Naive thymus-derived CD8-positive, alpha-beta T cell (primary cell): ENCODE measurements at regions not wholly inside any gene's neighbourhood (a gene's known extent, or its start where the extent isn't known, plus 50 kb on each side); places are given as distances from the start of the nearest gene placed in this dataset.

Source experiments
- ATAC-seq, 2 donors: fragments of 150-1000 bp; cut with Tn5 transposase in 1 of 2; sonication (Bioruptor Pico), chemical (Tn5 transposase) in 1 of 2; 1 replicate in 1 of 2; 2 replicates in 1 of 2; pipeline ENCODE4 v1.10.0; 2021; ENCODE audit warnings: mild to moderate bottlenecking in 2 of 2, moderate library complexity in 2 of 2
- POLR2A ChIA-PET: fragments of 350-600 bp; sonication (Branson Sonifier 250); formaldehyde crosslinking; loops from one replicate; lab custom pipeline; 2021; ENCODE audit warnings: antibody characterized with exemption; lab: Charles Lee
- DNase-seq, 10 donors: peaks; one replicate each; pipeline versions ENCODE4 v3.0.0 to v3.0.0-alpha.2; 2020 to 2022
- H3K27ac Mint-ChIP-seq, 10 donors: one replicate each; pipeline ENCODE4 v1.8.0; 2020 to 2022; ENCODE audit warnings: mild to moderate bottlenecking in 10 of 10, mixed read lengths in 10 of 10, moderate library complexity in 4 of 10, inconsistent platforms in 1 of 10
- H3K27me3 Mint-ChIP-seq, 5 donors: one replicate each; pipeline ENCODE4 v1.8.0; 2021 to 2022; ENCODE audit warnings: mixed read lengths in 5 of 5
- H3K36me3 Mint-ChIP-seq, 3 donors: one replicate each; pipeline ENCODE4 v1.8.0; 2020 to 2022; ENCODE audit warnings: mixed read lengths in 3 of 3, mild to moderate bottlenecking in 2 of 3, inconsistent platforms in 1 of 3
- H3K4me1 Mint-ChIP-seq, 4 donors: one replicate each; pipeline ENCODE4 v1.8.0; 2021 to 2022; ENCODE audit warnings: mixed read lengths in 4 of 4
- H3K4me3 Mint-ChIP-seq, 10 donors: one replicate each; pipeline ENCODE4 v1.8.0; 2020 to 2022; ENCODE audit warnings: mild to moderate bottlenecking in 10 of 10, mixed read lengths in 10 of 10, moderate library complexity in 6 of 10, inconsistent platforms in 1 of 10
- H3K9me3 Mint-ChIP-seq, 9 donors: one replicate each; pipeline ENCODE4 v1.8.0; 2020 to 2022; ENCODE audit warnings: mixed read lengths in 9 of 9, mild to moderate bottlenecking in 3 of 9, inconsistent platforms in 1 of 9, moderate library complexity in 1 of 9

DNA sequence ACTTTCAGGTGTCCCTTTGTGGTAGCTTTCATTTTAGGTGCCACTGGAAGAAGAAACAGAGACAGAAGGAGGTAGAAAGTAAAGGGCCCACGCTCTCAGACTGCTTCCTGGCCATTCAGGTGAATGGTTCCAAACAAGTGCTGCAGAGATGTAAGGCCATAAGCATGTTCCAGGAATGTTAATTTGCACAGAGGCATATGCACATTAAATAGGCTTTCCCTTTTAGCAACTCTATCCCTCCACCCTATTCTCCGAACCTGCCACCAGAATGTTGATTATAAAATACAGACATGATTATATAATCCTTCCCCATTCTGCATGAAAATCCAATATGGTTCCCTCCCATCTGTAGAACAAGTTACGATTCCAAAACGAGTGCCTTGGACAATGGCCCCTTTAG is 297.2 kb downstream of the C6orf118 start:
- POLR2A ChIA-PET, result no interaction called here
- H3K27ac Mint-ChIP-seq, result no peak overlapping the region
- H3K9me3 Mint-ChIP-seq, result peaks cover 0 to 22% (median 4%) of the 10 kb centered on the region in 9 donors
- DNase-seq (no peak), ATAC-seq (no peak)
- no peaks in the 10 kb centered on the region for H3K4me1 Mint-ChIP-seq
- no peak overlapping the region for H3K4me3 Mint-ChIP-seq
- no peaks in the 10 kb centered on the region for H3K36me3 Mint-ChIP-seq
- no peaks in the 10 kb centered on the region for H3K27me3 Mint-ChIP-seq

DNA sequence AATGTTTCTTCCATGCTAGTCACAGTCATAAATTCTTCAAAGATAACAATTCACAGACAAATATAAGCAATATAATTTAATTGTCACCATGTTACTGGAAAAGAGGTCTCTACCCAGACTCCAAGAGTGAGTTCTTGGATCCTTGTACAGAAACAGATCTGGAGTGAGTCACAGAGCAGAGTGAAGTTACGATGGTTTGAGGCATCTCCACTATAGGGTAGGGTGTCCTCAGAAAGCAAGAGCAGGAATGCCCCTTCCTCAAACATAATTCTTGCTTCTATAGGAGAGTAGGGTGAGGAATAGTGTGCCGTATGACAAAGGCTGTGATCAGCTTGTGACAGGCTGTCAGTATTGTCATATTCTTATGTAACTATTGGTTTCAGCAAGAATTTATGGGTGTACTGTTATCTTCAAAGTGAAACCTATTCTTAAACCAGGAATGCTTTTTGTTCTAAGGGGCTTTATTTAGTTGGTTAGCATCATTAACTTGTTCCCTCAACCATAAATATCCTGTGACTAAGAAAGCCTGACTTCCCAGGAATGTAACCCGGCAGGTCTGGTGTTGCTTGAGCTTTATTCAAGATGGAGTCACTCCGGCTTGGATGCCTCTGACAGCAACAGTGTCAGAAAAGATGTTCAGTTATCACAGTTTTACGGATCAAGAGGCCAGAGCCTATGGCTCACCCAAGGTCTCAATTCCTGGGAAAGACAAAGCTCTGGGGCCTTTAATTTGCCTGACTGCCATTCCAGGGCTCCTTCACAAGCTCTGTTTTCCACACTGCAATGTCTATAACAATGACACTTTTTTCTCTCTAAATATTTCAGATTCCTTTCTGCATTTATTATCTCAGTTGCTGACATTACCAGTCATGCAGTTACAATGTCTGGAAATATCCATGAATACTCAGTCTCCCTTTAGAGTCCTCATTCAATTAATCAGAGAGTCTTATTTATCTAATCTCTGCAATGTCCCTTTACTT is 298.6 kb downstream of the C6orf118 start:
- Mint-ChIP-seq H3K27me3 (no peaks in the 10 kb centered on the region), H3K27ac (no peak overlapping the region), H3K4me3 (no peak overlapping the region), H3K4me1 (no peaks in the 10 kb centered on the region), H3K36me3 (no peaks in the 10 kb centered on the region), H3K9me3 (peaks cover 0 to 29% (median 2%) of the 10 kb centered on the region in 9 donors)
- ATAC-seq, result no peak
- POLR2A ChIA-PET, result no interaction called here
- DNase-seq, result no peak

DNA sequence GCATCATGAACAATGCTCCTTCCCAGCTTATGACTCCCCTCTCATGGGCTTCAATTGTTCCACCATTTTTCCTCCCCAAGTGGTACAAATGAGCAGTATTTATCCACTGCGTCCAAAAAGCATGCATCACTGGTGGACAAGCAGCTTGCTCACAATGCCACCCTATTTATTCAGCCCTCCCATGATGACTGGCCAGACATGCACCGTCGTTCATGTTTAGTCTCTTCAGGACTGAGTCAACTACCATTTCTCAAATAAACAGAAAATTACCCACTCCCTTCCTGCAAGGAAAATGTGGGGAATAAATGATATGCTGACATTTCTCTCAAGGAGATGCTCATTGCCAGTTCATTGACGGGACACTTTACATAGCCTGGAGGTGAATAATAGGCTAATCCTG is 300.4 kb downstream of the C6orf118 start:
- no peak overlapping the region for H3K4me3 Mint-ChIP-seq

DNA sequence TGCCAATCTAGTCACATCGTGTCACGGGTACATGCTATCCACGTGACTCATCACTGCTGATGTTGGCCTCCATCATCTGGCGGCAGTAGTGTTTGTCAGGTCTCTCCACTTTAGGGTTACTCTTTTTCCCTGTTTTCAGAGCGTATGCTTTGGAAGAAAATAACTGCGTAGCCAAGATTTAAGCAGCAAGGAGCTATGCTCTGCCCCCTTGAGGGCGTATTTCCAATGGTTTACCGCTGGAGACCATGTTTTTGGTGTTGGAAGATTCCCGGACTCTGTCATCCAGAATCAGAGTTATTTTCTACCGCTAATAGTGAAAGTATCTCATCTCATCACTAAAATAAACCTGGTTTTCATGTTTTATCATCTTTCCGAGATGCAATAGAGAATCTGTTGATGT is 306.5 kb downstream of the C6orf118 start:
- no peak for DNase-seq
- H3K36me3 Mint-ChIP-seq, result peaks cover 0 to 7% (median 0%) of the 10 kb centered on the region in 3 donors
- no peak overlapping the region for H3K4me3 Mint-ChIP-seq
- POLR2A ChIA-PET, result no interaction called here
- H3K27ac Mint-ChIP-seq, result no peak overlapping the region
- peaks cover 0 to 27% (median 9%) of the 10 kb centered on the region in 9 donors for H3K9me3 Mint-ChIP-seq
- ATAC-seq, result no peak
- no peaks in the 10 kb centered on the region for H3K4me1 Mint-ChIP-seq
- no peaks in the 10 kb centered on the region for H3K27me3 Mint-ChIP-seq

More for the DNA sequence above, 300.4 kb downstream of the C6orf118 start:
- Mint-ChIP-seq H3K9me3 (peaks cover 0 to 25% (median 4%) of the 10 kb centered on the region in 9 donors), H3K27me3 (no peaks in the 10 kb centered on the region), H3K36me3 (no peaks in the 10 kb centered on the region), H3K4me1 (no peaks in the 10 kb centered on the region), H3K27ac (no peak overlapping the region)
- ATAC-seq, result no peak
- DNase-seq, result no peak
- POLR2A ChIA-PET, result no interaction called here

DNA sequence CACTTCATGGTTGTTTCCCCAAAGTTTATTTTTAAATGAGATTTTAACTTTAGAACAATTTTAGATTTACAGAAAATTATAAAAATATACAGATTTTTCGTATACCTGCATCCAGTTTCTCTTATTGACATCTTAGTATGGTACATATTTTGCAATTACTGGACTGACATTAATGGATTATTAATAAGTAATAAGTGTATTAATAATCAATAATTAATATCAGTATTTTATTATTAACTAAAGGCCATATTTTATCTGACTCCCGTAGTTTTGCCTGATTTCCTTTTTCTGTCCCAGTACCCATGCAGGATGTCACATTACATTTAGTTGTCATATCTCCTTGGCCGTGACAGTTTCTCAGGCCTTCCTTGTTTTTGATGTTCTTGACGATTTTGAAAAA is 307.0 kb downstream of the C6orf118 start:
- no peaks in the 10 kb centered on the region for H3K4me1 Mint-ChIP-seq
- no peak for DNase-seq
- POLR2A ChIA-PET, result no interaction called here
- no peaks in the 10 kb centered on the region for H3K27me3 Mint-ChIP-seq
- H3K4me3 Mint-ChIP-seq, result no peak overlapping the region
- H3K9me3 Mint-ChIP-seq, result peaks cover 0 to 27% (median 9%) of the 10 kb centered on the region in 9 donors
- H3K27ac Mint-ChIP-seq, result no peak overlapping the region
- no peak for ATAC-seq
- peaks cover 0 to 7% (median 0%) of the 10 kb centered on the region in 3 donors for H3K36me3 Mint-ChIP-seq

DNA sequence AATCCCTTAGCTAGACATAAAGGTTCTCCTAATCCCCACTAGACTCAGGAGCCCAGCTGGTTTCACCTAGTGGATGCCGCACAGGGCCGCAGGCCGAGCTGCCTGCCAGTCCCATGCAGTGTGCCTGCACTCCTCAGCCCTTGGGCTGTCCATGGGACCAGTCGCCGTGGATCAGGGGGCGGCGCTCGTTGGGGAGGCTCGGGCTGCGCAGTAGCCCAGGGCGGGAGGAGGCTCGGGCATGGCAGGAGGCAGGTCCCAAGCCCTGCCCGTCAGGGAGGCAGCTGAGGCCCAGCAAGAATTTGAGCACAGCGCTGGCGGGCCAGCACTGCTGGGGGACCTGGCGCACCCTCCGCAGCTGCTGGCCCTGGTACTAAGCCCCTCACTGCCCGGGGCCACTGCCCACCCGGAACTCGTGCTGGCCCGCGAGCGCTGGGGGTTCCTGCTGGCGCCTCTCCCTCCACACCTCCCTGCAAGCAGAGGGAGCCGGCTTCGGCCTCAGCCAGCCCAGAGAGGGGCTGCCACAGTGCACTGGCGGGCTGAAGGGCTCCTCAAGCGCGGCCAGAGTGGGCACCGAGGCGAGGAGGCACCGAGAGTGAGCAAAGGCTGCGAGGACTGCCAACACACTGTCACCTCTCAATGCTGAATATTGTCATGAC is 307.8 kb downstream of the C6orf118 start:
- Mint-ChIP-seq H3K36me3 (peaks cover 0 to 7% (median 0%) of the 10 kb centered on the region in 3 donors), H3K9me3 (peaks cover 0 to 29% (median 10%) of the 10 kb centered on the region in 9 donors), H3K27ac (no peak overlapping the region), H3K27me3 (no peaks in the 10 kb centered on the region), H3K4me1 (no peaks in the 10 kb centered on the region), H3K4me3 (no peak overlapping the region)
- ATAC-seq (no peak), DNase-seq (no peak)
- POLR2A ChIA-PET, result no interaction called here

DNA sequence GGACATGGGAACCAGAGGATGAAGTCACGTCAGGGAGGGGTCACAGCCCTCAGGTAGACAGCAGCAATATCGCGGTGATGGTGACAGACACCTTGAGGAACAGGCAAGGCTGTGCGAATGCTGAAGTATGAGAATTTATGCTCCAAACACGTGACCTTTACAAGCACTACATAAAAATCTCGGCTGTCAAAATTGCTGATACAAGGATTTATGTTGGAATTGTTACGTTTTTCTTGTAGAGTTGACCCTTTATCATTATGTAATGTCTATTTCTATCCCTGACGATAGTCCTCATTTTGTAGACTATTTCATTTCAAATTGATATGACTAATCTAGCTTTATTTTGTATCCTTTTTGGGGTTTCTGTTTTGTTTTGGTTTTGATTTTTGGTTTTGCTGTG is 311.1 kb downstream of the C6orf118 start:
- H3K36me3 Mint-ChIP-seq, result peaks cover 0 to 7% (median 0%) of the 10 kb centered on the region in 3 donors
- no peak overlapping the region for H3K4me3 Mint-ChIP-seq
- H3K27ac Mint-ChIP-seq, result no peak overlapping the region
- no peak for DNase-seq
- no peaks in the 10 kb centered on the region for H3K27me3 Mint-ChIP-seq
- POLR2A ChIA-PET, result no interaction called here
- peaks cover 2 to 19% (median 9%) of the 10 kb centered on the region in 9 donors for H3K9me3 Mint-ChIP-seq
- ATAC-seq, result no peak
- H3K4me1 Mint-ChIP-seq, result no peaks in the 10 kb centered on the region

DNA sequence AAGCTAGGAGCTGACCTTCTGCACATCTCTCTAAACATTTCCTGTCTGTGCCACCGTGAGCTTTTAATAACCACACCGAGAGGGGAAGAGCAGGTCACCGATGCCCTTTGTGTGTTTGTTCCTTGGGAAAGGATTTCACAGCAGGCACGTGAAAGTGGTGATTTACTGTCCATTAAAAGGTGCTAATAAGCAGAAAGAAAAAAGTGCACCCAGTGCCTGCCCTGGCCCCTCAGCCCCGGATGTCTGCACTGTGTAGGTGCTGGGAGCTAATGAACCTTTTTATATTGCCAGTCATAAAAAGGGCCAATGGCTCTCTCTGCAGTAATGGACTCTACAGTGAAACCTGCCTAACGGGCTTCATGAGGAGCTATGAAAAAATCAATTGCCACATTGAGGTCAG is 312.6 kb downstream of the C6orf118 start:
- ATAC-seq (no peak), DNase-seq (no peak)
- peaks cover 3 to 16% (median 9%) of the 10 kb centered on the region in 9 donors for H3K9me3 Mint-ChIP-seq
- no peak overlapping the region for H3K27ac Mint-ChIP-seq
- POLR2A ChIA-PET, result no interaction called here
- H3K27me3 Mint-ChIP-seq, result no peaks in the 10 kb centered on the region
- H3K4me1 Mint-ChIP-seq, result no peaks in the 10 kb centered on the region
- no peak overlapping the region for H3K4me3 Mint-ChIP-seq
- no peaks in the 10 kb centered on the region for H3K36me3 Mint-ChIP-seq

DNA sequence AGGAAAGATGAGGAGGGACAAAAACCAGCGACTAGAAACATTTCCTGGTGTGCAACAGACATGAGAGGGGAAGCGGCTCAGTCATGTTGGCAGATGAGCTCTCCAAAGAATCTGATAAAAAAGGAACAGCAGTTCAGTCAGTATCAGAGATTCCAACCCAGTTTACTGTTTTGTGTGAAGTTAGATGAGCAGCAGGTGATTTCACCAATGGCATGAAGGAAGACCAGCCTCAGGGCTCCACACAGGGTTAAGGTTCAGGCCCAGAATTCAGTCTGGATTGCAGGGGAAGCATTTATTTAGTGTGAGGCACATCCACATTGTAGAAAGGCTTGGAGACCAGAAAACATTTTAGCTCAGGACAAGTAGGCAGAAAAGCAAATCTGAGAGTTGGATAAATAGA is 317.8 kb downstream of the C6orf118 start:
- DNase-seq (no peak), ATAC-seq (no peak)
- Mint-ChIP-seq H3K27me3 (no peaks in the 10 kb centered on the region), H3K9me3 (peaks cover 0 to 21% (median 5%) of the 10 kb centered on the region in 9 donors), H3K4me3 (no peak overlapping the region), H3K36me3 (no peaks in the 10 kb centered on the region), H3K4me1 (no peaks in the 10 kb centered on the region), H3K27ac (no peak overlapping the region)
- POLR2A ChIA-PET, result no interaction called here

DNA sequence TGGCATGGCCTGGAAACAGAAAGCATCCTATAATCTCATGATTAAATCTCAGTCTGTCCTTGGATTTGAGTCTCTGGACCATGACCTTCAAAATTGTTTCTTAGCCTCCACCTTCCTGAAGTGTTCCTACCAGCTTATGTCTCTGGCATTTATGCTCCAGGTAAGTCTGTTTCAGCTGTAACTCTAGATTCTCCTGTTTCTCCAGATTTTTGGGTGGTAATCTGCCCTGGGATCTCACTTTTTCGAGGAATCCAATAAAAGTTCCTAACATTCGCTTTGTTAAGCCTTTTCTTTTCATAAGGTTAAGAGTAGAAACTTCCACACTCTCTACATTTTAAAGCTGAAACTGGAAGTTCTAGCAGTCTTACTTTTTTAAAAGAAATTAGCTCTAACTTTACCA is 318.5 kb downstream of the C6orf118 start:
- Mint-ChIP-seq H3K27ac (no peak overlapping the region), H3K27me3 (no peaks in the 10 kb centered on the region), H3K36me3 (no peaks in the 10 kb centered on the region), H3K4me1 (no peaks in the 10 kb centered on the region), H3K9me3 (peaks cover 0 to 16% (median 5%) of the 10 kb centered on the region in 9 donors), H3K4me3 (no peak overlapping the region)
- ATAC-seq (no peak), DNase-seq (no peak)
- POLR2A ChIA-PET, result no interaction called here

DNA sequence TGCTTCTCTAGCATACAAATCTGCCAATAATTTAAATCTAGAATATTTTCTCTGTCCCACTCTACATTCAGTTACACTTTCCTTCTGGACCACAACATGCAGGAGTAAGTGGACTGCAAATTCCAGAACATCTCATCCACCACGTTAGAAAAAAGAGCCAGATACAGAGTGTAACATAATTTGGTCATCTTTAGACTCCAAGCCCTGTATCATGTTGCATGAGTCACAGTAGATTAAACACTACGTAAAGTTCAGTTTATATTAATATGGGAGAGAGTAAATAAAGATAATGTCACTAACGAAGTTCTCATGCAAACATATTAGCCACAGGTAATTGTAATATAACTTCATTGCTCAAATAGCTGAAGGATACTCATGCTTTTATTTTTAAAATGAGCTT is 327.0 kb downstream of the C6orf118 start:
- DNase-seq (no peak), ATAC-seq (no peak)
- Mint-ChIP-seq H3K27ac (no peak overlapping the region), H3K27me3 (no peaks in the 10 kb centered on the region), H3K4me1 (no peaks in the 10 kb centered on the region), H3K4me3 (no peak overlapping the region), H3K36me3 (peaks cover 0 to 4% (median 0%) of the 10 kb centered on the region in 3 donors), H3K9me3 (peaks cover 0 to 28% (median 8%) of the 10 kb centered on the region in 9 donors)
- POLR2A ChIA-PET, result no interaction called here

DNA sequence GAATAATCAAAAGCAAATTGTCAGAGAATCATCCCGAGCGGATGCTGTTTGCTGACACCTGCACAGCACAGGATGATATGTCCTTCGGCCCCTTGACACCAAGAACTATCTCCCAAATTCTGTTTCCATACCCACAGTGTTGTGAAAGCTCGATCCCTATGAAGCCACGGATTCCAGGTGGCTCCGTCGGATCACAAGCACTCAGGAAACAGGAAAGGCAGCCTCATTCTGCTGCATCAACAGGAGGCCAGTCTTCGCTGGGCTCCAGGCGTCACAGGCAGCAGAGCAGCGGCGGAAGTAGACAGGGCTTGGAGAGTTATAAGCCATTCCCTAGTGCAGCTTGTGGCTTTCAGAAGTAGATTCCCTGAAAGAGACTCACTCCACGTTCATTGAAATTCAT is 342.3 kb downstream of the C6orf118 start:
- H3K36me3 Mint-ChIP-seq, result no peaks in the 10 kb centered on the region
- no peaks in the 10 kb centered on the region for H3K27me3 Mint-ChIP-seq
- POLR2A ChIA-PET, result no interaction called here
- DNase-seq (no peak), ATAC-seq (no peak)
- peaks cover 0 to 16% (median 7%) of the 10 kb centered on the region in 9 donors for H3K9me3 Mint-ChIP-seq
- no peak overlapping the region for H3K27ac Mint-ChIP-seq
- no peak overlapping the region for H3K4me3 Mint-ChIP-seq
- H3K4me1 Mint-ChIP-seq, result no peaks in the 10 kb centered on the region

DNA sequence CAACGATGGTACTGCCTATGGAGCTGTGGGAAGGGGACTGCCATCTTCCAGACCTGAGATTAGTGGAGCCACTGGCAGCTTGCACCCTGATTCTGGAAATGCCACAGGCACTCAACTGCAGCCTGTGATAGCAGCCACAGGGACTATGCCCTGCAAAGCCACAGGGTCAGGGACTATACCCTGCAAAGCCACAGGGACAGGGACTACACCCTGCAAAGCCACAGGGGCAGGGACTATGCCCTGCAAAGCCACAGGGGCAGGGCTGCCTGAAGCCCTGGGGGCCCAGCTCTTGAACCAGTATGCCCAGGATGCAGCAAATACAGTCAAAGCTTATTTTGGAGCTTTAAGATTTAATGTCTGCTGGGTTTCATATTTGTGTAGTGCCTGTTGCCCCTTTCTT is 346.6 kb downstream of the C6orf118 start:
- Mint-ChIP-seq H3K4me1 (no peaks in the 10 kb centered on the region), H3K27me3 (no peaks in the 10 kb centered on the region), H3K36me3 (no peaks in the 10 kb centered on the region), H3K27ac (no peak overlapping the region), H3K4me3 (no peak overlapping the region), H3K9me3 (peaks cover 0 to 21% (median 9%) of the 10 kb centered on the region in 9 donors)
- POLR2A ChIA-PET, result no interaction called here
- DNase-seq (peak in 1 of 10 donors; percentile 51), ATAC-seq (no peak)
